GM06990 (cell line): ENCODE measurements at regions not wholly inside any gene's neighbourhood (a gene's known extent, or its start where the extent isn't known, plus 50 kb on each side); places are given as distances from the start of the nearest gene placed in this dataset.
A peak's percentile ranks its signal among the peaks of the same experiment; 100 is the strongest.

Source experiments
- DNase-seq: peaks from one replicate; pipeline ENCODE4 v3.0.0-alpha.2; 2011; ENCODE audit not compliant: insufficient read length; ENCODE audit errors: extremely low read depth
- H3K27me3 ChIP-seq: replicated peaks from 2 replicates; pipeline ENCODE4 v1.6.0; 2011; ENCODE audit warnings: low read length; ENCODE audit not compliant: control insufficient read depth, insufficient read depth
- H3K36me3 ChIP-seq: 2 replicates; pipeline ENCODE4 v1.5.1; 2011; ENCODE audit warnings: low read length; ENCODE audit not compliant: control insufficient read depth, insufficient read depth
- H3K4me3 ChIP-seq: replicated peaks from 2 replicates; pipeline ENCODE4 v1.5.1; 2011; ENCODE audit warnings: low read depth, mild to moderate bottlenecking, control low read depth, low read length
- CTCF ChIP-seq: IDR thresholded peaks from 2 replicates; pipeline ENCODE4 v1.5.1; 2011; ENCODE audit warnings: low read length, control low read depth, mild to moderate bottlenecking, inconsistent platforms; ENCODE audit not compliant: insufficient read depth, poor library complexity, severe bottlenecking

GRCh38 chr19:30227661-30228112 lies 144.5 kb upstream of the ZNF536 start:
- no peak for TF ChIP-seq CTCF
- Histone ChIP-seq H3K27me3 (peaks cover 2% of the 10 kb centered on the region), H3K4me3 (peak overlapping the region; percentile 66), H3K36me3 (no peaks in the 10 kb centered on the region)
- peak; percentile 65 for DNase-seq

- H3K27me3 ChIP-seq = peaks cover 2% of the 10 kb centered on the region
- peak overlapping the region; percentile 45 for H3K4me3 ChIP-seq
- TF ChIP-seq CTCF = no peak
Measured at GRCh38 chr19:30228113-30228834, 143.9 kb upstream of the ZNF536 start.

GRCh38 chr19:30228835-30229524 lies 143.2 kb upstream of the ZNF536 start:
- DNase-seq = no peak
- Histone ChIP-seq H3K4me3 (no peak overlapping the region), H3K36me3 (no peaks in the 10 kb centered on the region), H3K27me3 (peaks cover 2% of the 10 kb centered on the region)
- TF ChIP-seq CTCF = no peak

More at GRCh38 chr19:30228113-30228834, 143.9 kb upstream of the ZNF536 start:
- DNase-seq = no peak
- no peaks in the 10 kb centered on the region for H3K36me3 ChIP-seq

GRCh38 chr19:30229525-30230174 lies 142.5 kb upstream of the ZNF536 start:
- H3K27me3 ChIP-seq = peaks cover 2% of the 10 kb centered on the region
- DNase-seq = no peak

More at GRCh38 chr19:30229525-30230174, 142.5 kb upstream of the ZNF536 start:
- no peak for TF ChIP-seq CTCF
- Histone ChIP-seq H3K4me3 (no peak overlapping the region), H3K36me3 (no peaks in the 10 kb centered on the region)
